Stimulated activated CD4-positive, alpha-beta T cell treated with anti-CD3 and anti-CD28 coated beads, Interleukin-4, amount 100 ng/mL, for 24 hours (primary cell): ENCODE measurements at regions not wholly inside any gene's neighbourhood (a gene's known extent, or its start where the extent isn't known, plus 50 kb on each side); places are given as distances from the start of the nearest gene placed in this dataset.
"Not testable (repeated sequence)": the region's sequence is repeated elsewhere in the genome, so short reads cannot be mapped to it uniquely, and the experiment has no call there.

Experiments
- DNase-seq: peaks from one replicate; pipeline ENCODE4 v3.0.0-alpha.2; 2020

GRCh38 chr7:50914460-50914859, 131.8 kb upstream of the GRB10 start:
- no peak for DNase-seq

GRCh38 chr7:50908628-50909290, 126.1 kb upstream of the GRB10 start:
- DNase-seq: no peak

- DNase-seq: not testable (repeated sequence)
Observed at GRCh38 chr7:50898604-50899477, 116.1 kb upstream of the GRB10 start.

- DNase-seq: not testable (repeated sequence)
Observed at GRCh38 chr7:50887061-50887460, 104.4 kb upstream of the GRB10 start.

- DNase-seq: no peak
Observed at GRCh38 chr7:50872437-50872836, 89.7 kb upstream of the GRB10 start.

GRCh38 chr7:50869108-50869725, 86.5 kb upstream of the GRB10 start:
- no peak for DNase-seq

- no peak for DNase-seq
Observed at GRCh38 chr7:50868426-50869100, 85.9 kb upstream of the GRB10 start.

GRCh38 chr7:50867034-50867356, 84.3 kb upstream of the GRB10 start:
- DNase-seq: no peak

GRCh38 chr7:50866343-50867033, 83.8 kb upstream of the GRB10 start:
- no peak for DNase-seq

GRCh38 chr7:50865450-50865849, 82.8 kb upstream of the GRB10 start:
- DNase-seq: no peak

GRCh38 chr7:50864694-50865093, 82.0 kb upstream of the GRB10 start:
- DNase-seq: no peak

GRCh38 chr7:50863053-50863452, 80.4 kb upstream of the GRB10 start:
- DNase-seq: no peak

- DNase-seq: no peak
Observed at GRCh38 chr7:50862302-50862701, 79.6 kb upstream of the GRB10 start.

GRCh38 chr7:50860598-50860997, 77.9 kb upstream of the GRB10 start:
- no peak for DNase-seq

- DNase-seq: no peak
Observed at GRCh38 chr7:50860174-50860573, 77.5 kb upstream of the GRB10 start.

- DNase-seq: no peak
Observed at GRCh38 chr7:50858528-50859245, 76.0 kb upstream of the GRB10 start.

GRCh38 chr7:50857804-50858489, 75.3 kb upstream of the GRB10 start:
- DNase-seq: no peak

GRCh38 chr7:50856806-50857205, 74.1 kb upstream of the GRB10 start:
- no peak for DNase-seq

- no peak for DNase-seq
Observed at GRCh38 chr7:50856231-50856630, 73.5 kb upstream of the GRB10 start.

- no peak for DNase-seq
Observed at GRCh38 chr7:50855526-50855925, 72.8 kb upstream of the GRB10 start.

GRCh38 chr7:50854831-50855230, 72.1 kb upstream of the GRB10 start:
- no peak for DNase-seq

- no peak for DNase-seq
Observed at GRCh38 chr7:50854247-50854646, 71.6 kb upstream of the GRB10 start.
